GM21367 (cell line): ENCODE measurements at regions not wholly inside any gene's neighbourhood (a gene's known extent, or its start where the extent isn't known, plus 50 kb on each side); places are given as distances from the start of the nearest gene placed in this dataset.
"Not testable (repeated sequence)": the region's sequence is repeated elsewhere in the genome, so short reads cannot be mapped to it uniquely, and the experiment has no call there.

Source experiments
- ATAC-seq: cut with Tn5 transposase; IDR thresholded peaks from one replicate; pipeline ENCODE4 v1.9.1; 2021; ENCODE audit not compliant: unreplicated experiment

- ATAC-seq, result no peak
These were observed 61.9 kb upstream of the ADGRL2 start for GRCh38 chr1:81738875-81739274.

- ATAC-seq, result no peak
These were observed 67.3 kb upstream of the ADGRL2 start for GRCh38 chr1:81733480-81733879.

DNA sequence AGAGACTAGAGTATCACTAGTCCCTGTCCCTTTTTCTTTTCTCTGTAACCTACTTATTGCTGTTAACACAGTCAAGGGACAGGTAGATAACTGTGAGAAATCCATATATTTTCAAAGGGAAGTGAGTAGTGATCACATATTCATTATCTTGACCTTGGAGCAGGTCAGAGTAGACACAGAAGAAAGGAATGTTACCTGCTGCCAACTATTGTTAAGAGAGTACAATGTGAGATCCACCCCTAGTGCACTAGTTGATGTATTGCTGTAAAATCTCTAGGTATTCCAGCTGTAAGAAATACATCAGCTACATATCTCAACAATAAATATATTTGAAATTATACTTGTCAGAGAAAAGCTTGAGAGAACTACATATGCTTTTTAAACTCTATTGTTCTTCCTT is 68.7 kb upstream of the ADGRL2 start:
- ATAC-seq, result no peak

DNA sequence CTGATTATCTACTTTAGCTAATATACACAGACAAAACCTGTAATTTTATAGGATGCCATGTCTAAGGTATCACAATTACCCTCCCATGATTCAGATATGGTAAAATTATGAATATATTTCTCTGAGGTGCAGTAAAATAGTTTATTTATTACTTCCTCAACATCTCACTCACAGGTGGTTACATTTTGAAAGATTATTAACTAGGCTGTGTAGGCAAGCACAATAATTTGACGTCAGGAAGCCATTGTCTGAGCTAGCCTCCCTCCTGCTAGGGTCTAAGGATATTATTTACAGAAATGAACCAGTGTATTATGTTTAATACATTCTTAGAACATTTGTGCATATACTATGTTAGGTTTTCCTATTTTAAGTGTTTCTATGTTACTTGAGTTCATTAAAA is 69.9 kb upstream of the ADGRL2 start:
- no peak for ATAC-seq

DNA sequence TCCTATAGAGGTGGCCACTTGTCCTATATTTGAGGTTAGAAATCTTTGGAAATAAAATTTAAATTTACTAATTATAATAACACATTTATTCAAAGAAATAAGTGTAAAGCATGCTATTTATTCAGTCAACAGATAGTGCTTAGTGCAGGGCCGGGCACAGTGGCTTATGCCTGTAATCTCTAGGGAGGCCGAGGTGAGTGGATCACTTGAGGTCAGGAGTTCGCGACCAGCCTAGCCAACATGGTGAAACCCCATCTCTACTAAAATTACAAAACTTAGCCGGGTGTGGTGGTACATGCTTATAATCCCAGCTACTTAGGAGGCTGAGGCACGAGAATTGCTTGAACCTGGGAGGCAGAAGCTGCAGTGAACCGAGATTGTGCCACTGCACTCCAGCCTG is 70.4 kb upstream of the ADGRL2 start:
- not testable (repeated sequence) for ATAC-seq

GRCh38 chr1:81729818-81730217 is 70.9 kb upstream of the ADGRL2 start:
- ATAC-seq, result no peak

DNA sequence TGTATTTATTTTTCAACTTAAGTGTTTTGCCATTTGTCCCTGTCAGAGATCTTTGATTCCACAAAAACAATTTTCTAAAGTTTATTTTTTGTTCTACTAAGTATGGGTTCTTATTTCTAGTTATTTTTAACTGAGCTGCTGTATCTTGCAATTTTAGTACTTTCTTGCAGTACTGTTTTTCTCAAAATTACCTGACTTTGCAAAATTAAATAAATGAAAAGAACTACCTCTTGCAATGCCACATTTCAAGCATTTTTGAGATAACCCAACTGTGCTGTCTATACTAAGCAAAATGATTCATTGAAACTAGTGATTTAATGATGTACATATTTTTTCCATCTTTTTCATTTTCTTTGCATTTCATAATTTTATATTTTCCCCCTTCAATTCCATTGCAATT is 71.5 kb upstream of the ADGRL2 start:
- ATAC-seq, result no peak

DNA sequence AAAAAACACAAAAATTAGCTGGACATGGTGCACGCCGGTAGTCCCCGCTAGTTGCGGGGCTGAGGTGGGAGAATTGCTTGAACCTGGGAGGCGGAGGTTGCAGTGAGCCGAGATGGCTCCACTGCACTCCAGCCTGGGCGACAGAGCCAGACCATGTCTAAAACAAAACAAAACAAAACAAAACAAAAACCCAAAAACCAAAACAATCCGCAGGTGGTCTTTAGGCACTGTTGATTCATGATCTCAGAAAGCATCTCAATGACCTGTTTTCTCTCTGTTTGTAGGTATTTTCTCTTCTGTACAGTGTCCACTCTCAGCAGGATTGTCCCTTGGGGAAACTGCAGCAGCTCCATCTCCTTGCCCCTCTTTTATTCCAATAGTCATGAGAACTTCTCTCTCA is 74.9 kb upstream of the ADGRL2 start:
- ATAC-seq, result no peak

- not testable (repeated sequence) for ATAC-seq
These were observed 78.0 kb upstream of the ADGRL2 start for GRCh38 chr1:81722631-81723328.

DNA sequence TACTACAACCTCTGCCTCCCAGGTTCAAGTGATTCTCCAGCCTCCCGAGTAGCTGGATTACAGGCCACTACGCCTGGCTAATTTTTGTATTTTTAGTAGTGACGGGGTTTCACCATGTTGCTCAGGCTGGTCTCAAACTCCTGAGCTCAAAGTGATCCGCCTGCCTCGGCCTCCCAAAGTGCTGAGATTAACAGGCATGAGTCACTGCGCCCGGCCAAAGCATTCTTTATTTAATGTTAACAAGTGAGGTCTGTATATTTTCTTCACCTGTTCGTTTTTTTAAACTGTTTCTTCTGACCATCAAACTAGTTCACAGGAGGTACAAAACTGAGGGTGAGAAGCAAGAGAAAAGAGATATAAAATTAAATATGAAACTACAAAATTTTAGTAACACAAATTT is 80.5 kb upstream of the ADGRL2 start:
- ATAC-seq, result not testable (repeated sequence)

- no peak for ATAC-seq
These were observed 83.5 kb upstream of the ADGRL2 start for GRCh38 chr1:81717230-81717629.

DNA sequence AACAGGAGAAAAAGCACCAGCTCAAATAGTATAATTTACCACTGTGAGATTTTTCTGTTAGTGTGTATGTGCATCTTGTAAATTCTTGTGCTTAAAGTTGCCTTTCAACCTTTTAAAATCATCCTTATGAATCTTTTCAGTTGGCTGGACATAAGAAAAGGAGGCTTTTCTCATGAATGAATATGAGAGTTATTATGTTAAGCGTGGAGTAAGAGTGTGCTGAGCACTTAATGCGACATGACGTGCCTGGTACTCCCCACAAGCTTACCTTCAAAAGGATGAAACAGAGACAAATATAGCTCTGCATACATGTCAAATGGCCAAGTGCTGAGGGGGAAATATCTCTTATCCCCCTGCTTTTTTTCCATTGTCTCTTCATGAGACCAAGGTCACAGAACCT is 85.3 kb upstream of the ADGRL2 start:
- no peak for ATAC-seq

DNA sequence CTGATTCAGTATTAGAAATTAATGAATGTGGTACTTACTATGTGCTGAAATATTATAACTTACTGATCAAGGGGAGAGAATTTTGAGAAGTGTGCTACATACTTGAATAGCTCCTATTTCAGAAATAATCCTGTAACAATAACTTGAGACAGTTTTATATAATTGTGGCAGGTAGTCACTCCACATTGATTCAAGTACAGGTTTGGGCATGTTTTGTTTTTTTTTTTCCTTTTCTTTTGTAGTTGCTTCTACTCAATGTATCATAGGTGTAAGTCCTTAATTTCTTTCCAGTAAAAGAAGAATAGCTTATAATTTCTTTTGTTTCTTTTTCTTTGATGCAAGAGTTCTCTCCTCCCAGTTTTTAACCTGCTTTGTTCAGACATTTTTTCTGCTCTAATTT is 86.1 kb upstream of the ADGRL2 start:
- ATAC-seq, result no peak

DNA sequence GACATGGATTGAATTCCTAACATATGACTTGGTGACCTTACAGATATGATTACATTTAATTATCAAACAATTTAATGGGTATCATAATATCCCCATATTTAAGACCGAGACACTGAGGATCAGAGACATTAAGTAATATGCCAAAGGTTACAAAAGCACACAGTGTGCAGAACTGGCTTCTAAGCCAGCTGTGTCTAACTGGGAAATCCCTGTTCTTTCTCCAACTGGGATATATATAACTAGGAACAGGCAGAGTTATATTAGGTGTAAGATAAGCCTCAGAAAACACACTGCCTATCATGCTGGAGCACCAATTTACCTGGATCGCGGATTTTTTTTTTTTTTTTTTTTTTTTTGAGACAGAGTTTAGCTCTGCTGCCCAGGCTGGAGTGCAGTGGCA is 88.3 kb upstream of the ADGRL2 start:
- ATAC-seq, result no peak

GRCh38 chr1:81710857-81711256 is 89.9 kb upstream of the ADGRL2 start:
- ATAC-seq, result no peak

DNA sequence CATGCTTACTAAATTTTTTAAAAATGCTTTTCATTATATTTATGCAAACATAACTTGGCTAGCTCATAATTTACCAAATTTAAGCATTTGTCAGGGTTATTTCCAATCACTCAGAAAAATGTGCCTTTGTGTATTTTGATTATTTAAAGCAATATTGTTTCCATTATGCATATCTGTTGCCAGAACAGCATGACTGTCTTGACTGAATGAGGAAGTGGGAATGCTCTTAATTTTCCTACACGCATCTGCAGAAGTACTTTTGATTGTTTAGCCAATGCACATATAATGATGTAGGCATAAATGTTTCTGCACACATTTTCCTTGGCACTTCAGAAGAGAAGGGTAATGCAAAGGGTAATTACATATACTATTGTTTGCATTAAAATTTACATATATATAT is 92.5 kb upstream of the ADGRL2 start:
- no peak for ATAC-seq

DNA sequence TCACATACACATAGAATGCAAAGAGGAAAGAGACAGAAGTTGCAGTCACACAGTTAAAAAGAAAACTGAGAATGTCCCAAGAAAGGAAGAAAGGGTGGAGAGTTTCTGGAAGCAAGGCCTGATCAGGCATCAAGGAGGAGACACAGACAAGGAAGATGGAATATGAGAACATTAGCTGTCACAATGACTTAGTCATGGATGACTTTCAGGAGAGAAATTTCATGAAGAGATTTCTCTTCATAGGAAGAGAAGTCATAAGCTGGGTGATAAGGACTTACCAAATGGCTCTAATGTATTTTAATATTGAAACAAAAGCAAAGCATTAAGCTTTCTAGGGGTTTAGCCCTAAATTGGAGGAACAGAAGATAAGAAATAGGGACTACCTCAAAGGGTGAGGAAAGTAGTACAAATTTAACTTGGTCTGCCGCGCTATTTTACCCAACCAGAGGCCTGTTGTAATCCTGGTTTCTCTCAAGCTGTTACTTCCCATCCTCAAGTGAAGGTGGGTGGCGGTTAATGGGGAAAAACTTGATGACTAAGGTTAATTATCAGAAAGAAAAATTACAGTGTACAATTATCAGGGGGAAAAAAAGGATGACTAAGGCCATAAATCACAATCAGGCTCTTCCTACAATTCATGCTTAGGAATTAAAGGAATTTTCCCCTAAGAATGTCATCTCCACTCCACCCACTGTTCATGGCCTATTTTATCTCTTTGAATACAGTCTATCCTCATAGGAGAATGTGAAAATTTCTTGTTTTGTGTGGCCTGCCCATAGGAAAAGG is 93.9 kb upstream of the ADGRL2 start:
- no peak for ATAC-seq

DNA sequence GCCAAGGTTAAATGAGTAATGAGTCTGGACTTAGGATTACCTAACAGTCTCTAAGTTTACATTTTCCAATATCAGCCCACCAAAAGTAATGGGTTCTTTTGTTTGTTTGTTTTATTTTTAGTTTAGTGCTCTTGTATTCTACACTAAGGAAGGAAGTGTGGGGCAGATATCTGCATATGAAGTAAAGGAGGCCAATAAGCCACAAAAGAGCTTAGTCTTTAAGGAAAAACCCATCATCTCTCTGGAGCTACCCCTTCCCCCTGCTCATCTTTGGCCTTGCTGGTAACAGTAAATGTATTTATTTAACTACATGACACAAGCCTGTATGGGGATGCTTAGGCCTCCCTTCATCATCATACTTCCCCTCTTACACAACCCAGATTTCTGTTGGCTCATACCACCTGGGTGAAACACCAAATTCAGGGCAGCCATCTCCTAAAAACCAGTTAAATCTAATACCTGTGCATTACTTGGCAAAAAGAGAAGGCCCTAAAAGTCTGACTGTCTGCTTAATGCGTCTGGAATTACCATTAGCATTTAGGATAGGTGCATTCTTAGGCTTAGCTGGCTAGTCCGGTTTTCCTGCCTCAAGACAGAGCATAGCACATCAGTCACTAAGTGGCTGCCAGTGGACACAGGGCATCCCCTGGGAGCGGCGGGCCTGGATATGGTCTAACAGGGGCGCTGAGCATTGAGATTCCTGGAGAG is 96.8 kb upstream of the ADGRL2 start:
- no peak for ATAC-seq

- ATAC-seq, result no peak
These were observed 97.4 kb upstream of the ADGRL2 start for GRCh38 chr1:81703391-81703755.

- ATAC-seq, result no peak
These were observed 97.8 kb upstream of the ADGRL2 start for GRCh38 chr1:81702903-81703302.

DNA sequence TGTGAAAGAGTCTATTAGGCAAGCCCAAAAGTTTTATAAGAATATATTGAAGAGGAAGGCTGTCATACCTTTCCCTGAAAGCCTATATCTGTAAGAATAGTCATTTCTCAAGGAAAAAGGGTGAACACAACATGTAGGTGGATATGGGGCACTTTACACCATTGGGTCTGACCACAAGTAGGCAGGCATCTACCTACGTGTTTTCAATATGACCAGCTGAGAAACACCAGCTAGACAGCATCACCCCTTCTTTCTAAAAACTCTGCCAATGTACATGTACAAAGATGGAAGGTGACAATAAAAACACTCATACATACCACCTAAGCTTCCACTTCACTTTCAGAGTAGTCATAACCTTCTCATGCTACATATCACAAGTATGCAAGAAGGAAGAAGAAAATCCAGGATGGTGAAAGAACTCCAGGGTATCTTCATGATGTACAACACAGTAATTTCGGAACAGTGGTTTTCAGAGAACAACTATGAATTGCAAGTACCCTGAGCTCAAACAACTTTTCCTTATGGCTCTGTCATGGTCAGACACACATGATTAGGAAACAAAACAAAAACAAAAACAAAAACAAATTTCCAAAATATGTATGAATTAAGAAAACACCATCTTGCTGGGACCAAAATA is 98.5 kb upstream of the ADGRL2 start:
- ATAC-seq, result no peak
